HG03520 (cell line): ENCODE measurements at regions not wholly inside any gene's neighbourhood (a gene's known extent, or its start where the extent isn't known, plus 50 kb on each side); places are given as distances from the start of the nearest gene placed in this dataset.
"Not testable (repeated sequence)": the region's sequence is repeated elsewhere in the genome, so short reads cannot be mapped to it uniquely, and the experiment has no call there.

Source experiments
- ATAC-seq: cut with Tn5 transposase; IDR thresholded peaks from one replicate; pipeline ENCODE4 v1.9.1; 2021; ENCODE audit warnings: mild to moderate bottlenecking, moderate library complexity; ENCODE audit not compliant: unreplicated experiment

- no peak for ATAC-seq
Observed at GRCh38 chr2:195538937-195539336, 118.1 kb upstream of the SLC39A10 start.

GRCh38 chr2:195537811-195538210 lies 119.2 kb upstream of the SLC39A10 start:
- ATAC-seq, result no peak

GRCh38 chr2:195536906-195537305 lies 120.1 kb upstream of the SLC39A10 start:
- ATAC-seq, result no peak

GRCh38 chr2:195535911-195536522 lies 121.0 kb upstream of the SLC39A10 start:
- peak; percentile 89 for ATAC-seq

GRCh38 chr2:195534971-195535370 lies 122.1 kb upstream of the SLC39A10 start:
- ATAC-seq, result no peak

GRCh38 chr2:195533771-195534642 lies 123.0 kb upstream of the SLC39A10 start:
- peak; percentile 37 for ATAC-seq

GRCh38 chr2:195532628-195533271 lies 124.3 kb upstream of the SLC39A10 start:
- ATAC-seq, result no peak

- ATAC-seq, result no peak
Observed at GRCh38 chr2:195532255-195532627, 124.8 kb upstream of the SLC39A10 start.

- no peak for ATAC-seq
Observed at GRCh38 chr2:195531754-195532153, 125.3 kb upstream of the SLC39A10 start.

GRCh38 chr2:195523242-195523641 lies 133.8 kb upstream of the SLC39A10 start:
- not testable (repeated sequence) for ATAC-seq

GRCh38 chr2:195521589-195521988 lies 135.4 kb upstream of the SLC39A10 start:
- no peak for ATAC-seq

- ATAC-seq, result no peak
Observed at GRCh38 chr2:195520671-195521155, 136.3 kb upstream of the SLC39A10 start.

GRCh38 chr2:195515551-195515950 lies 141.5 kb upstream of the SLC39A10 start:
- no peak for ATAC-seq

- no peak for ATAC-seq
Observed at GRCh38 chr2:195514365-195514764, 142.7 kb upstream of the SLC39A10 start.

GRCh38 chr2:195513119-195513518 lies 143.9 kb upstream of the SLC39A10 start:
- no peak for ATAC-seq

- ATAC-seq, result no peak
Observed at GRCh38 chr2:195509551-195509950, 147.5 kb upstream of the SLC39A10 start.

- ATAC-seq, result no peak
Observed at GRCh38 chr2:195508139-195508455, 148.9 kb upstream of the SLC39A10 start.

GRCh38 chr2:195507447-195508138 lies 149.4 kb upstream of the SLC39A10 start:
- no peak for ATAC-seq

- peak; percentile 98 for ATAC-seq
Observed at GRCh38 chr2:195505701-195506100, 151.3 kb upstream of the SLC39A10 start.

- ATAC-seq, result no peak
Observed at GRCh38 chr2:195503208-195503607, 153.8 kb upstream of the SLC39A10 start.

GRCh38 chr2:195501746-195502145 lies 155.3 kb upstream of the SLC39A10 start:
- ATAC-seq, result no peak
